CD4-positive, alpha-beta T cell treated with Interleukin-17A for 1 hour (primary cell): ENCODE measurements at regions not wholly inside any gene's neighbourhood (a gene's known extent, or its start where the extent isn't known, plus 50 kb on each side); places are given as distances from the start of the nearest gene placed in this dataset.
A peak's percentile ranks its signal among the peaks of the same experiment; 100 is the strongest.

Source experiments
- DNase-seq: peaks from one replicate; pipeline ENCODE4 v3.0.0-alpha.2; 2020

DNA sequence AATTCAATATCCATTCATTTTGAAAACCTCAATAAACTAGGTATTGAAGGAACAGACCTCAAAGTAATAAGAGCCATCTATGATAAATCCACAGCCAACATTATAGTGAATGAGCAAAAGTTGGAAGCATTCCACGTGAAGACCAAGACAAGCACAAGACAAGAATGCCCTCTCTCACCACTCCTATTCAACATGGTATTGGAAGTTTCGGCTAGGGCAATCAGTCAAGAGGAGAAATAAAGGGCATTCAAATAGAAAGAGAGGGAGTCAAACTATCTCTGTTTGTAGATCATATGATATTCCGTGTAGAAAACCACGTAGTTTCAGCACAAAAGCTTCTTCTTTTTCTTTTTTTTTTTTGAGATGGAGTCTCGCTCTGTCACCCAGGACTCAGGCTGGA lies 550.3 kb downstream of the FSCB start:
- DNase-seq = no peak

DNA sequence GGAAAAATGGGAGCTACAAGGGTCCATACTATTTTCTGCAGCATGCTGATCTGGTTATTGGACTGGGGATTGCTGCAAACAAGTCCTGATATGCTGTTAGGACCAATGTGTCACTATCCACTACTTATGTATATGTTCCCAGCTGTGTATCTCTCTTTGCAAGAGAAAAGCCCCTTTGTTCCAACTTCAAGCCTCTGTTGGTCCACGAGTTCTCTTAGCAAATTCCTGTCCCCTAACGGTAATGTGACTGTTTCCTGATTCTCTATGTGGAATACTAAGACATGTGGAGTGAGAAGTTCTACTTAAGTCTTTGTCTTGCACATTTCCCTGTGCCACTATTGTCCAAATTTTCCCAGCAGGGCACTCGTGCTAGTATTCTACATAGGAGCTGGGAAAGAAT lies 557.7 kb downstream of the FSCB start:
- no peak for DNase-seq

DNA sequence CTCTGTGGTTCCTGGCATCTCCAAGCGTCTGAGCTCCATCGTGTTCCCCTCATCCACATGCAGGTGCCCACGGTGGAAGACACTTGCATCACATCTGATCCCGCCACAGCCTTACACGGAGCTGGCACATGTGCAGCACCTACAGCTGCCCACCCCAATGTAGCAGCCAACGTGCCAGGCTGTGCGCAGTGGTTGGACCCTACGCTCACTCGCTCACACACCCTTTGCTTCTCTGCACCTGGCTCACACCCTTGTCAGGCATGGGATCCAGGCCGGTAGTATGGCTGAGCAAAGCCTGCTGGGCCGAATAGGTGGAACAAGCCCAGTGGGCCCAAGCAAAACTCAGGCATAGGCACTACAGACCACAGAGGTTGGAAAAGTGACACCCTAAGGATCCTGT lies 567.2 kb downstream of the FSCB start:
- DNase-seq = no peak

DNA sequence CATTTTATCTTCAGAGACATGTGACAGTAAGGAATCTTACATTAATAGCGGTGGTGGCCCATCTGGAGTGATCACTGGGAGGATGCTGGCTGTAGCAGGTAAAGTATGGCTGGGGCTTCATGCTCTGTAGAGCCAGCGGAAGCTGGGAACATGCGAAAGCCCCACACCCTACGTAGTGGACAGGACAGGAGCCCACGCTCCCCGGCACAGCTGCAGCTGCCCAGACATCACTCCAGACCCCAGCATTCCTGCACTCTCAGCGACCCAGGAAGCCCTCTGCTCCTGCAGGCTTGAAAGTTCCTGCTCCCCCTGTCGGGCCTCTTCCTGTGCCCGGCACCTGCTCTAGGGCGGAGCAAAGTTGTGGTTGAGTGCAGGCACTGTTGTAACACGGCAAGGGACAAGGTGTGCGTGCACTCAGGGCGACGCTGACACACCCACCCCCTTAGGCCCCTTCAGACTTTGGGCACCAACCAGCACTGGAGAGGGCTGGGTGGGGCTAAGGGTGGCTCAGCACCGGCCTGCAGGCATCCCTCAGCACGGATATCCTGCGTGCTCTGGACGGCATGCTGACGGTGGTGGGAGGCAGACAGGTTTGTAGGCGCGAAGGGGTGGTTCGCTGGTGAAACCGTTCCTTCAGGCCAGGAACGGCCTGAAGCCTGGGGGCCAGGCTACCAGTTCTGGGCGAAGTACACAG lies 568.3 kb downstream of the FSCB start:
- DNase-seq = no peak

DNA sequence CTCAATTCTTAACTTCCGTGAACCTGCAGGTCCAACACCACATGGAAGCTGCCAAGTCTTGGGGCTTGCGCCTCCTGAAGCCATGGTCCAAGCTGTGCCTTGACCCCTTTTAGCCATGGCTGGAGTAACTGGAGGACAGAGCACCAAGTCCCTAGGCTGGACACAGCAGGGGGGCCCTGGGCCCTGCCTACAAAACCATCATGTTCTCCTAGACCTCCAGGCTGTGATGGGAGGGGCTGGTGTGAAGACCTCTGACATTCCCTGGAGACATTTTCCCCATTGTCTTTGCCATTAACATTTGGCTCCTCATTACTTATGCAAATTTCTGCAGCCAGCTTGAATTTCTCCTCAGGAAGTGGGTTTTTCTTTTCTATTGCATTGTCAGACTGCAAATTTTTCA lies 570.1 kb downstream of the FSCB start:
- DNase-seq = no peak

DNA sequence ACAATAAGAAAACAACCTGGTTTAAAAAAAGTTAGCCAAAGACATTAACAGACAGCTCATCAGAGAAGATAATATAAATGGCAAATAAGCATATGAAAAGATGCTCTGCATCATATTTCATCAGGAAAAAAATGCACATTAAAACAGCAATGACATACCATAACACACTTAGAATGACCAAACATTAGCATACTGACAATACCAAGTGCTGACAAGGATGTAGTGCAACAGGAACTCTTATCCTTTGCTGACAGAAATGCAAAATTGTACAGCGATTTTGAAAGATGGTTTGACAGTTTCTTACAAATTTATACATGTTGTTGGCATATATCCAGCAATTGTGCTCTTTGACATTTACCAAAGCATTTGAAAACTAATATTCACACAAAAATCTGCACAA lies 573.0 kb downstream of the FSCB start:
- no peak for DNase-seq

DNA sequence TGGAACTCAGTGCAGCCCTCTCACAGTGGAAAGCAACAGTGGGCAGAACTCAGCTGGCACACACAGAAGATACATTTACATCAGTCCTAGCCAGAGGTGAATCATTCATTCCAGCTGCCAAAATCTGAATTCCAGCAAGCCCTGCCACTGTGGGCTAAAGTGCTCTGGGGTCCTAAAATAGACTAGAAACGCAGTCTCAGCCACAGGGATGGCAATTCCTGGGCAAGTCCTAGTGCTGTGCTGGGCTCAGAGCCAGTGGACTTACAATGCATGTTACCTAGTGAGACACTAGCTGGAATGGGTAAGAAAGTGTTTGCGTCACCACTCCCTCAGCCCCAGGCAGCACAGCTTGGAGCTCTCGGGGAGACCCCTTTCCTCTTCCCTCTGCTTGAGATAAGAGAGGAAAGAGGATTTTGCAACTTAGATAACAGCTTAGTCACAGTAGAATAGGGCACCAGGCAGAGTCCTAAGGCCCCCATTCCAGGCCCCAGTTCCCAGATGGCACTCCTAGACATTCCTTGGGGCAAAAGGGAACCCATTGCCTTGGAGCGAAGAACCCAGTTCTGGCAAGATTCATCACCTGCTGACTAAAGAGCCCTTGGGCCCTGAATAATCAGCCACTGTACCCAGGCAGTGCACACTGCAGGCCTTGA lies 592.9 kb downstream of the FSCB start:
- DNase-seq = no peak

DNA sequence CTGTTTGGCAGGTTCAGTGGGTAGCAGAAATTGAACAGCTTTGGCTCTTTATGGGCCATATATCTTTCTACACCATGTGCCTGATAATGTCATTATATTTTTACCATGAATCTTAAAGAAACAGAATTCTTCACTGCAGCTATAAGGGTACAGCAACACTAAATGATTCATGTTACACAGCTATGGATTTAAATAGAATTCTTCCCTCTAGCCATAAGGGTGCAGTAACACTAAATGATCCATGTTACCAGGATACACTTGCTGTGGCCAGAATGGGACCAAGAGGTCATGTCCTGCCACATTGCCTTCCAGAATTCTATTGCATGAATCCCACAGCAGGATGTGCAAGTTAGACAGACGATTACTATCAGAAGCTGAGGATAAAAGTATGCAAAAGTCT lies 603.9 kb downstream of the FSCB start:
- DNase-seq = no peak

DNA sequence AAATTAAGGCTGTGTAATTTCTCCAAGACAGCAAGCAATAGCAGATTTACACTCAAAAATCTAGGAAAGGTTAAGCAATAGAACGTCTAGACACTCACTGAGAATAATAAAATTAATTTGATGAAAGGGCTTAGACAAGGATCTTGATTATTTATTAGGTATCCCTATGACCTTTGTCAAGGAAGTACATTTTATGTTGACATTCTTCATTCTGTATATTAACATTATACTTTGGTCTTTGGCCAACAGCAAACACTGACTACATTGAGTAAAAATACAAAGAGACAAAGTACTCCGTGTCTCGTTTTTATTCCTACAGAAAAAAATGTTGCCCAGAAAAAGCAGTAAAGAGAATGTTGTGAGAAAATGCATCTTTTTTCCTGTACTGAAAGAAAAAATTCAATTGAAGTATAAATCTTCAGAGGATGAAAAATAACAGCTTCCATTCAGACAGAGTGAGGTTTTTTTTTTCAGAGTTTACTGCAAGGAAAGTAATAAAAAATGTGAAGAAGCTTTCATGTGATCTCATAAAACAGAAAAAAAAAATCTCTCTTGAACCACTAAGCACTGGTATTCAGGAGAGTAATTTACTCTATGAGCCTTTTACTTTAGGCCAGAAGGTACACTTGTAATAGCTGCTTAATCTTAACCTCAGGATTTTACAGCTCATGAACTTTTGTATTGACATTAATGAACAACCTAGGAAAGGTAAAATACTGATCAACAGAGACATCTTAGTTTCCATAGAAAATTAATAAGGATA lies 605.0 kb downstream of the FSCB start:
- no peak for DNase-seq

DNA sequence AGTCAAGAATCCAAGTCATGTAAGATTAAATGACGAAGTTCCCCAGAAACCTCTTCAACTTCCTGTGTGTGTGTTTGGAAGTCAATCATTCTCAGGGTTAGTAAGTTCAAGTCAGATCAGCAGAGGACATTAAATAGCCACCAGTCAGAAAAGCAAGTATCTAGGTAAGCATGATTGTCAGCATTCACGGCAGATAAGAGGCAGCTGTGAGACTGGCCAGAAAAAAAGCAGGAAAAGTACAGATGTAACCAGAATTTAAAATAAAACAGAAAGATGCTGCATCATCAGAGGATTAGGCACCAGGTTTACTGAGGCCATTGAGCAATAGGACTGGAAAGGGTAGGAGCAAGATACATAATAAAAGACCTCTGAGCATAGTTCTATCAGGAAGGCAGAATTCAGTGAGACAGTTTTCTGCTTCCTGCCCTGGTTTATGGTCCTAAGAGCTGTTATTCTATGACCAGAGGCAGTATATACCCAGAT lies 606.9 kb downstream of the FSCB start:
- DNase-seq = no peak

DNA sequence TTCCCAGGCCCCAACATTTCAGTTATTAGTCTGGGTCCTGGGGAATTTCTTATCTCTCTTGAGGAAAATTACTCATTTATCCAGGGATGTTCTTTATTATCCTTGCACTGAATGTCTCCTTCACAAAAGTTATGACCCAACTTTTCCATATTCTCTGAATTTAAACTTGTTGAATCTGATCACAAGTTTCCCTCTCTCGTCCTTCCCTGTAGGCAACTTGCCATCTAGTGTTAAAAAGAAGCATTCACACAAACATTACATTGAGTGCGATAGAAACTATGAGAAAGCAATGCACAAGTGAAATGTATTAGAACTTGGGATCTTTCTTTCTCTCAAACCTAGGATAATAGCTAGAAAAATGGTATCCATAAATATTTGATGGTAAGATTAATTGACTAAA lies 608.4 kb downstream of the FSCB start:
- DNase-seq = no peak

DNA sequence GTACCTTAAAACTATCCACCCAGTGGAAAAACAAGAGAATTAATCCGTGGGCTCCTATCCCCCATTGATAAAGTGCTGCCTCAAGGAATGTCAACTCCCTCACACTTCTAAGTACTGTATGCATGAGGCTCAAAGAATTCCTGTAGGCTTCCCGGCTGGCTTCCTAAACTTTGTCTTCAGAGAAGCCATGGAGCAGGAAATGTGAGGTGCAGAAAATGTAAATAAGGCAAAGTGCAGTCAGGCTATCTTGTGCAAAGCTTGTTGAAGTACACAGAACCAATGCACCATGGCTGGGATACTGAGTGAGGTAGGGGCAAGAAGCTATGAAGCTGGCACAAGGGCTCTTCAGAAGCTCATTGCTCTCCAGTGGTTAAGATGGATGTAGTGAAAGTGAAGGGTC lies 611.0 kb downstream of the FSCB start:
- DNase-seq = no peak

DNA sequence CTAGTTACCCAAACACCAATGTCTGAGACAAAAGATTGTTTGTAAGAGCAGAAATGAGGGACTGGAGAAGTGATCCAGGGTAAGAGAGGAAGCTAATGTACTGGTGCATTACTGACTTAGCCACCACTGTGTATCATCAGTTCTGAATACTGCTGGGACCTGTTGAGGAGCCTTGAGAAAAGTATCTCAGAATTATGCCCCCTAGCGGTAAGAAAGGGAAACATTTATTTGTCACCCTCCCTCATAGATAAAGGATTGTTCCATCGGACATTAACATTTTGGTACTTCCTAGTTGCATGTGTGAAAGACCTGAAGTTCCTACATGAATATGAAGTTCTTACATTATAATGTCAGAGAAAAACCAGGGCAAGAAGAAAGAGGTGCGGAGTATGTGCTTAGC lies 612.5 kb downstream of the FSCB start:
- DNase-seq = peak; percentile 9

DNA sequence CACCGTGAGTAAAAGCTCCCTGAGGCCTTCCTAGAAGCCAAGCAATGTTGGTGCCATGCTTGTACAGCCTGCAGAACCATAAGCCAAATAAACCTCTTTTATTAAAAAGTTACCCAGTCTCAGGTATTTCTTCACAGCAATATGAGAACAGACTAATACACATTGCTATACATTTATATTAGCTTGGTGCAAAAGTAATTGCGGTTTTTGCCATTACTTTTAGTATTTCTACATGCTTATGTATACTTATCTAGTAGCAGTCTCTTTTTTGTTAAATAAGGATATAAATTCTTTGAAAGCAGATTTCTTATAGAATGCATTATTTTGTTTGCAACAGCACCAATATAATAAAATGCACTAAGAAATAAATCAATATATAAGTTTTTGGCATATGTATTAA lies 619.6 kb downstream of the FSCB start:
- no peak for DNase-seq

DNA sequence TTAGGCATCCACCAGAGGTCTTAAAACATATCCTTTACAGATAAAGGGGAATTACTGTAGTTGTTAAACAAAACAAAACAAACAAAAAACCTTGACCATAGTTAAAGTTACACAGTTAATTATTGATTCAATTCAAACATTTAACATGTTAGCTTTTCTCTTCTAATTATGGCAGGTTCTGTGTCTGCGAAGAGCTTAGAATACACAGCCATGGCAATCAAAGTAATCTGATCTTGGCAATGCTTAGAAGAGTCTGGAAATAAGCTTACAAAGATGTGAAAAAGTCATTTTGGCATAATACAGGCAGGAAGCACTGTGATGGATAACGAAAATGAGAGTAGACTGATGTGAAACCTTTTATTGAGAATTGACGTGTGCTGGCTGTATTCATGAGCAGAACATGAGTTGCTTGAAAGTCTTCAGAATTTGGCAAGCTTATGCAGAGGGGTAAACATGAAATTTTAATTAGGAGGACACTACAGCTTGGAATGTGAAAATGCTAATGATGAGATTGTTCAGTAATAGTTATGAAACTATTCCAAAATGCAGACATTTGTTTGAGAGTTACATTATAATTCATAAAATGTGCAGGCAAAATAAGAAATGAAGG lies 629.6 kb downstream of the FSCB start:
- DNase-seq = no peak

DNA sequence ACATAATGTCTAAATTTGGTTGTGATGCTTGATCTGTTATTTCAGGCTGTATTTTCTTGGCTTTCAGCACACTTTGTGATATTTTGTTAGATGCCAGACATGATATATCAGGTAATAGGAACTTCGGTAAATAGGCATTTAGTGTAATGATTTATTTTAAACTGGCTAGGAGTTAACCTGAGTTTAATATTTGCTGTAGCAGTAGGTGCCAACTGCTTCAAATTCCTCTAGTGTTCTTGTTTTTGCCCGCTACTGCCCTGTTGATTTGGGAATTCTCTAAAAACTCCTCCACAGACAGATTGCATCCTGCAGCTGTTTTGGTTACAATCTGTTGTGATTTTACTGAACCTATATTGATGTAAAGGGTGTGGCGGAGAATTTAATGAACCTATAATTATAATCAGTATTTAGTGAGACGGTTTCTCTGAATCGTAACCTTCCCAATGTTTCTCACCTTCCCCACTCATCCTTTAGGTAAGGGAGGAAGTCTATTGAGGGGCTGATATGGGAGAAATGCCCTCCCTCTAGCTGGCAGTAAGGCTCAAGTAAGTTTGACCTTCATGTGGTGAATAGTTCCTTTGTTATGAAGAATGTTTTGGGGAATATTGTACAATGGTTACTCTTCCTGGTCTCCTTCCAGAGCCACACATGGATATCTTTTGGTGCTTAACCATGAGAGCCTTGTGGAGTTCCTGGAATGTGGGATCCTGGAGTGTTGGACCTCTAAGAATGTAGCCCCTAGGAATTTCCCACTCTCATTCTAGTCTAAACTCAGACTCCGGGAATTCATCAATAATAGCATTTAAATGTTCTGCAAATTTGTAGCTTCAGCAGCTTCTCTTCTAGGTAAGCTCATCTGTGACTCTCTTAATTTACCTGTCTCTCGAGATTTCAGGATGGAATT lies 634.1 kb downstream of the FSCB start:
- DNase-seq = no peak

DNA sequence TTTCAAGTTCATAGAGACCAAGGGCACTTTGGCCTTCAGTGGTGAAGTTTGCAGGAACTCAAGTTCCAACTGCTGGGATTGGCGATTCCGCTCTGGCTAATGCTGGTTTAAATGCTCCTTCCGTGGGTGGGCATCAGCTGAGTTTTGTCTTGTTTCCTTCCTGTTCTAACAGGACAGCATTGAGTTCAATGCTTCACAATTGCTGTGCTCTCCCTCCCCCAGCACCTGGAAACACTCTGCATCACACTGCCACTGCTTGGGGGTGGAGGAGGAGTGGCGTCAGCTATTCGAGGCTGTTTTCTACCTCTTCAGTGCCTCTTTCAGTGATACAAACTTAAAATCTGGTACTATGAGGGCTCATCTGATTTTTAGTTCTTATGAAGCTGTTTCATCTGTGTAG lies 634.9 kb downstream of the FSCB start:
- no peak for DNase-seq

DNA sequence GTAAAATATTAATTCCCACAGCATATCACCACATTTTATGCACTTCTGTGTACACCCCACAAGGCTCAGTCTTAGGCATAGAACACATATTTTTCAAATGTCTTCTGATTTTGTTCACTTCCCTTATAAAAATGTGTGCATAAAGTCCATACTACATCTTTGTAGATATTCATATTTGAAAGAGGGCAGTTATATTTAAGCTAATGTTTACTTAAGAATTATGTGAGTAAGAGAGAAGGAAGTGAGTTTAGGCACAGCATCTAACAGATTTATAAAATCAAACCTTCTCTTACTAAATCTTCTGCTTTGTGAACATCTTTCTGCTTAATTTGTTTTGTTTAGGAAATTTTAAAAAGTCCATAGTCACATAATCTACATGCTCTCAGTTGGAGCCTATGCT lies 648.1 kb downstream of the FSCB start:
- no peak for DNase-seq

DNA sequence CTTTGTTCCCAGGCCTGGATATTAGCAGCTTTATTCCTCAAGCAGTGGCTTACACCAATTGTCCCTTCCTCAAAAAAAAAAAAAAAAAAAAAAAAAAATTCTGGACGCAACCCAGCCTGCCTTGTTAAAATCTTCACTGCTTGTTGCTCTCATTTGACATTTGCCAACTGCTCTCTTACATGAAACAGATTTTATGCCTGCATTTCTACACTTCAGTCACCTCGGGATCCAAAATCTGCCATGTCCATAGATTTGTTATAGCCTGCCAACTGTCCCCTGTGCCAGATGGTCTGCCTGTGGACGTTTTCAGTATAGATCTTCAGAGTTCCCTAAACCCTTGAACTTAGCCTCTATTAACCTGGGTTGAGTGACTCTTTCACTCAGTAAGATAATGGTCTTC lies 651.5 kb downstream of the FSCB start:
- no peak for DNase-seq

DNA sequence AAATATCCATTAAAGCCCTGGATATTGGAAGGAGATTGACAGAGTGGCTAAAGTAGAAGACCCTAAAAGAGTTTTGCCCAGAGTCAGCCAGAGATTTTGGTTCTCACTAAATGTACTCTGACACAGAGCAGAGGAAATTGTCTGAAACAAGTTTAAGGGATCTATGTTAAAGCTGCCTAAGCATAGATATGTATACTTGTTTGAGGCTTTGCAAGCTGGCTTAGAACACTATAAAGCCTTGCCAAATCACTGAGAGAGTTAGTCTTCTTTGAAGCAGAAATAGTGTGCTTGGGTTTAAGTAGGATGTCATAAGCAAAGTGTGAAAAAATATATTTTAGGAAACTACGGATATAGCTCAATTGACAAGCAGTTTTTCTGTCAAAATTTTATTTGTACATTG lies 653.5 kb downstream of the FSCB start:
- no peak for DNase-seq

DNA sequence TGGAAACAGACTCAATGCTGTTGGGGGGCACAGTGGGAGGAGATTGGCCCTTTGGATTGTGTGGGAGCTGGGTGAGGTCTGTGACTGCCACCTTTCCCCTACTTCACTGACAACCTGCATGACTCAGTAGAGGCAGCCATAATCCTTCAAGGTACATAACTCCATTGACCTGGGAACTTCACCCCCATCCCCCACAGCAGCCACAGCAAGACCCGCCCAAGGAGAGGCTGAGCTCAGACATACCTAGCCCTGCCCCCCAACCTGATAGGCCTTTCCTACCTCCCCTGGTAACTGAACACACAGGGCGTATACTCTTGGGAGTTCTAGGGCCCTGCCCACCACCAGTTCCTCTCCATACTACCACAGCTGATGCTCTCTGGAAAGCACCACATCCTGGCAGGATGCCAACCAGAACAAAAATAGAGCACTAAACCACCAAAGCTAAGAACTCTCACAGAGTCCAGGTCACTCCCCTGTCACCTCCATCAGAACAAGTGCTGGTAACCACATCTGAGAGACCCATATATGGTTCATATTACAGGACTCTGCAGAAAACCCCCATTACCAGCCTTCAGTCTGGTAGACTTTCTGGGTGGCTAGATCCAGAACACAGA lies 703.9 kb downstream of the FSCB start:
- DNase-seq = no peak

DNA sequence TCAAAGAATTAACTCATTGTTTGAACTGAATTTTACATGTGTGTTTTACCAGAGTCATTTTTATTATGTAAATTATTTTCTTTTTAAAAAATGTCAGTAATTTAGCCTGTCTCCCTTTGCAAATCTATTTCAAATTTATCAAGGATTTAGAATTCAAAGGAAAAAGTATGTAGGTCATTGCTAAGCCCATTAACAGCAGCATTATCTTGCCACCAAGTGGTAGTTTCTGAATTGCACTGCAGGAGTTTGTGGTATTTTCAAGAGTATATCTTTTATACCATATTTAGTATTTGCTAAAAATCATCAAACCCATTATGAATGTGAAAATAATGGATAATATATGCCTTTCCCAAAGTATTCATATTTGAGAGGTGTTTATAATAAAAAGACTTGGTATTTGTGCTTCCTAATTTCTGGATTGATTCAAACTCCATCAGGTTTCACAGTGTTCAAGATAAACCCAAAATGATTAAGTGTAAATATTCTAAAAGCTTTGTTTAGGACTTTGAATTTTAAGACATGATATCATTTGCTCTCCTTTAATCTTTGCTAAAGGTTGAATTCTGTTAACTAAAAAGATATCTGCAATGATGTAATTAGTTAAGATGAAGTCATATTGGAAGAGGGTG lies 711.4 kb downstream of the FSCB start:
- DNase-seq = no peak
